Astrocyte of the spinal cord (primary cell): ENCODE measurements at regions not wholly inside any gene's neighbourhood (a gene's known extent, or its start where the extent isn't known, plus 50 kb on each side); places are given as distances from the start of the nearest gene placed in this dataset.

Experiments used
- DNase-seq: peaks from one replicate; pipeline ENCODE4 v3.0.0; 2011; ENCODE audit warnings: low read depth, low spot score
- H3K4me3 ChIP-seq: 2 replicates; pipeline ENCODE4 v1.5.1; 2011; ENCODE audit warnings: low read depth, mild to moderate bottlenecking, low read length, moderate library complexity
- CTCF ChIP-seq: IDR thresholded peaks from 2 replicates; pipeline ENCODE4 v1.5.1; 2012; ENCODE audit warnings: low read depth, mild to moderate bottlenecking, low read length, inconsistent platforms
- in situ Hi-C: cut with HindIII; loops from 2 replicates; pipeline ENCODE4 v1.10.0; 2017; ENCODE audit warnings: low sequenced_read_pairs

- no peak overlapping the region for H3K4me3 ChIP-seq
- in situ Hi-C loops = no loop called here
- no peak for DNase-seq
- no peak for TF ChIP-seq CTCF
Observed at GRCh38 chr6:12525276-12525675, 191.3 kb upstream of the PHACTR1 start.

GRCh38 chr6:12527339-12527738 lies 189.2 kb upstream of the PHACTR1 start:
- no peak overlapping the region for H3K4me3 ChIP-seq
- no peak for TF ChIP-seq CTCF
- in situ Hi-C loops = no loop called here
- DNase-seq = no peak

GRCh38 chr6:12528136-12528535 lies 188.4 kb upstream of the PHACTR1 start:
- TF ChIP-seq CTCF = no peak
- in situ Hi-C loops = no loop called here
- no peak overlapping the region for H3K4me3 ChIP-seq
- DNase-seq = no peak

GRCh38 chr6:12528581-12529363 lies 187.8 kb upstream of the PHACTR1 start:
- in situ Hi-C loops = no loop called here
- no peak for TF ChIP-seq CTCF
- no peak for DNase-seq
- H3K4me3 ChIP-seq = no peak overlapping the region

GRCh38 chr6:12529364-12530019 lies 187.1 kb upstream of the PHACTR1 start:
- no peak for TF ChIP-seq CTCF
- in situ Hi-C loops = no loop called here
- DNase-seq = no peak

GRCh38 chr6:12530345-12530744 lies 186.2 kb upstream of the PHACTR1 start:
- H3K4me3 ChIP-seq = no peak overlapping the region
- no peak for DNase-seq
- in situ Hi-C loops = no loop called here
- no peak for TF ChIP-seq CTCF

More at GRCh38 chr6:12529364-12530019, 187.1 kb upstream of the PHACTR1 start:
- H3K4me3 ChIP-seq = no peak overlapping the region
